ENCODE measurements at regions not wholly inside any gene's neighbourhood (a gene's known extent, or its start where the extent isn't known, plus 50 kb on each side); places are given as distances from the start of the nearest gene placed in this dataset.

DNA sequence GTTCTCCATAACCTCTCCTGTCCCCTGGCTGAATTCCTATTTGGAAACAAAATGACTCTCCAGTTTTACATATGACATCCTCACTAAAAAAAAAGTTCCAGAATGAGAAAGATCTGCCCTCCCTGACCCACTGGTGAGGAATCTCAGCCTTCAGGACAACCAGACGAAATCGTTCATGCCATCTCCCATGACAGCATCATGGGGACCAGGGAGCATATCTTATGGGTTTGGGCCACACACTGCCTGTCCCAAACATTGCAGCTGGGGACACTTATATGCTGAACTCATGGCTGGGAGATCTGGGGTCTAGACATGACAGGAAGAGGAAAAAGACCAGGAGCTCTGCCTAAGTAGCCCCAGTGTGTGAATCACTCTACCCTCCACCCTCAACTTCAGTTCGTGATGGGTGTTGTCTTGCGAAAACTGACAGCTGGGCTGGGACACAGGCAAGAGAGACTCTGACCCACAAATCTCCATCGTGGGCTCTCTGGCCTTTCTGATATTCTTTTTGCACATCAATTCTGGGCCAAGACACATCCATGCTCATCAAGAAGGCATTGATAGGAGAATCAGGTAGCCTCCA lies 102.0 kb downstream of the ZNF280B start:
- TF ChIP-seq, protein P1, sequence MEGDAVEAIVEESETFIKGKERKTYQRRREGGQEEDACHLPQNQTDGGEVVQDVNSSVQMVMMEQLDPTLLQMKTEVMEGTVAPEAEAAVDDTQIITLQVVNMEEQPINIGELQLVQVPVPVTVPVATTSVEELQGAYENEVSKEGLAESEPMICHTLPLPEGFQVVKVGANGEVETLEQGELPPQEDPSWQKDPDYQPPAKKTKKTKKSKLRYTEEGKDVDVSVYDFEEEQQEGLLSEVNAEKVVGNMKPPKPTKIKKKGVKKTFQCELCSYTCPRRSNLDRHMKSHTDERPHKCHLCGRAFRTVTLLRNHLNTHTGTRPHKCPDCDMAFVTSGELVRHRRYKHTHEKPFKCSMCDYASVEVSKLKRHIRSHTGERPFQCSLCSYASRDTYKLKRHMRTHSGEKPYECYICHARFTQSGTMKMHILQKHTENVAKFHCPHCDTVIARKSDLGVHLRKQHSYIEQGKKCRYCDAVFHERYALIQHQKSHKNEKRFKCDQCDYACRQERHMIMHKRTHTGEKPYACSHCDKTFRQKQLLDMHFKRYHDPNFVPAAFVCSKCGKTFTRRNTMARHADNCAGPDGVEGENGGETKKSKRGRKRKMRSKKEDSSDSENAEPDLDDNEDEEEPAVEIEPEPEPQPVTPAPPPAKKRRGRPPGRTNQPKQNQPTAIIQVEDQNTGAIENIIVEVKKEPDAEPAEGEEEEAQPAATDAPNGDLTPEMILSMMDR (conservative IDR thresholded peaks at IDR 0.05; ENCODE audit: low read depth, low read length), result no peak
- TF ChIP-seq POLR2A (IDR thresholded peaks at IDR 0.05; ENCODE audit: low read depth, low read length), result no peak
- TF ChIP-seq MAFK (IDR thresholded peaks at IDR 0.05; ENCODE audit: low read depth, low read length), result no peak
- TF ChIP-seq FOS (IDR thresholded peaks at IDR 0.05; ENCODE audit: low read depth, low read length), result no peak
- TF ChIP-seq RAD21 (IDR thresholded peaks at IDR 0.05; ENCODE audit: low read length), result no peak
- TF ChIP-seq, protein P2, sequence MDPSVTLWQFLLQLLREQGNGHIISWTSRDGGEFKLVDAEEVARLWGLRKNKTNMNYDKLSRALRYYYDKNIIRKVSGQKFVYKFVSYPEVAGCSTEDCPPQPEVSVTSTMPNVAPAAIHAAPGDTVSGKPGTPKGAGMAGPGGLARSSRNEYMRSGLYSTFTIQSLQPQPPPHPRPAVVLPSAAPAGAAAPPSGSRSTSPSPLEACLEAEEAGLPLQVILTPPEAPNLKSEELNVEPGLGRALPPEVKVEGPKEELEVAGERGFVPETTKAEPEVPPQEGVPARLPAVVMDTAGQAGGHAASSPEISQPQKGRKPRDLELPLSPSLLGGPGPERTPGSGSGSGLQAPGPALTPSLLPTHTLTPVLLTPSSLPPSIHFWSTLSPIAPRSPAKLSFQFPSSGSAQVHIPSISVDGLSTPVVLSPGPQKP (IDR thresholded peaks at IDR 0.05; ENCODE audit: borderline replicate concordance, low read depth, low read length), result no peak
- TF ChIP-seq RFX5 (IDR thresholded peaks at IDR 0.05; ENCODE audit: low read depth, low read length), result no peak
- no peak for TF ChIP-seq USF2 (IDR thresholded peaks at IDR 0.05; ENCODE audit: low read depth, low read length)
- no peak for TF ChIP-seq BHLHE40 (IDR thresholded peaks at IDR 0.05; ENCODE audit: low read depth, low read length)
- TF ChIP-seq CHD1 (IDR thresholded peaks at IDR 0.05; ENCODE audit: low read depth, low read length), result no peak
- no peak for TF ChIP-seq CEBPB (IDR thresholded peaks at IDR 0.05; ENCODE audit: low read depth, low read length)
- no peak for TF ChIP-seq SMC3 (IDR thresholded peaks at IDR 0.05; ENCODE audit: low read depth, low read length)

All from IMR-90 (cell line).